Pancreas (tissue), 10 donors: ENCODE measurements at regions not wholly inside any gene's neighbourhood (a gene's known extent, or its start where the extent isn't known, plus 50 kb on each side); places are given as distances from the start of the nearest gene placed in this dataset.

ENCODE experiments used
- ATAC-seq, 4 donors: fragments of 200-7000 bp; cut with Tn5 transposase; one replicate each; pipeline versions ENCODE4 v1.8.0 to v1.9.1; 2020; ENCODE audit warnings: mild to moderate bottlenecking in 4 of 4, moderate library complexity in 4 of 4
- DNase-seq, 6 donors: peaks; one replicate each; pipeline ENCODE4 v3.0.0-alpha.2; 2020
- FAIRE-seq: peaks from 2 replicates; lab custom pipeline; 2012; peaks lifted over from hg19 to GRCh38; lab: Jason Lieb, UNC
- H3K27ac ChIP-seq, 4 donors: fragments of 200-600 bp; sonication (generic); 1 replicate in 3 of 4; 2 replicates in 1 of 4; pipeline versions ENCODE4 v1.5.0 to v1.8.0; 2020
- H3K27me3 ChIP-seq, 4 donors: fragments of 200-600 bp; one replicate each; pipeline ENCODE4 v1.8.0; 2021
- H3K36me3 ChIP-seq, 3 donors: fragments of 200-600 bp; sonication (generic) in 1 of 3; one replicate each; pipeline versions ENCODE4 v1.5.0 to v1.8.0; 2020 to 2021
- H3K4me1 ChIP-seq, 3 donors: fragments of 200-600 bp; one replicate each; pipeline ENCODE4 v1.8.0; 2021
- H3K4me3 ChIP-seq, 4 donors: fragments of 200-600 bp; sonication (generic) in 2 of 4; one replicate each; pipeline versions ENCODE4 v1.5.0 to v1.8.0; 2020 to 2021
- H3K9me3 ChIP-seq, 4 donors: fragments of 200-600 bp; one replicate each; pipeline ENCODE4 v1.8.0; 2021
- CTCF ChIP-seq, 4 donors: fragments of 200-600 bp; sonication (generic) in 3 of 4; IDR thresholded peaks; one replicate each; pipeline versions ENCODE4 v1.5.0 to v1.8.0; 2021; ENCODE audit warnings: antibody characterized with exemption in 4 of 4
- WGBS, 2 donors: extraction: QIAGEN DNeasy Blood & Tissue Kit; methylation state at CpG; one replicate each; pipeline ENCODE4 v1.1.7; 2013; 5-methylcytosine and 5-hydroxymethylcytosine counted together
- intact Hi-C, 3 donors: fragments of 100-400 bp; cut with DNase I; formaldehyde crosslinking; loops; one replicate each; pipeline versions ENCODE4 v1.11.1 to v1.14.2; 2022
- donor health status: healthy with polysubstance abuse.
- donor health status: DM: no; HTN: no; CAD: no; lungs with moderate emphysema.
- donor health status: DM: no; HTN: no; CAD: no.
- donor health status: control.
- donor health status: control.
- donor health status: Bipolar disorder and iron deficiency.
- donor health status: DM: yes; HTN: yes; CAD: no.
- donor health status: DM: no; HTN: no; CAD: no.
- donor health status: DM: no; HTN: no; CAD: no.
- donor health status: DM: yes; HTN: yes; CAD: no.

- WGBS, 2 donors, result 63 to 68% methylated on average over 21 of the region's 21 CpGs
- Histone ChIP-seq H3K4me3 (no peak overlapping the region), H3K36me3 (no peaks in the 10 kb centered on the region), H3K27me3 (no peaks in the 10 kb centered on the region), H3K27ac (no peak overlapping the region), H3K9me3 (no peaks in the 10 kb centered on the region), H3K4me1 (no peaks in the 10 kb centered on the region)
- ATAC-seq (no peak), FAIRE-seq (no peak), DNase-seq (no peak)
- intact Hi-C loops, result no loop called here
- TF ChIP-seq CTCF (IDR thresholded peaks at IDR 0.05), result no peak
These were observed 566.5 kb upstream of the B3GAT1 start for GRCh38 chr11:134978388-134979088.

- WGBS, 2 donors, result 58 to 65% methylated on average over 7 of the region's 7 CpGs
- Histone ChIP-seq H3K27ac (no peak overlapping the region), H3K9me3 (no peaks in the 10 kb centered on the region), H3K4me1 (no peaks in the 10 kb centered on the region), H3K27me3 (no peaks in the 10 kb centered on the region), H3K4me3 (no peak overlapping the region), H3K36me3 (no peaks in the 10 kb centered on the region)
- TF ChIP-seq CTCF (IDR thresholded peaks at IDR 0.05), result no peak
- no peak for FAIRE-seq
- no peak for ATAC-seq
- intact Hi-C loops, result no loop called here
- DNase-seq, result no peak
These were observed 564.5 kb upstream of the B3GAT1 start for GRCh38 chr11:134976551-134976950.

- H3K36me3 ChIP-seq, result no peaks in the 10 kb centered on the region
- no peaks in the 10 kb centered on the region for H3K27me3 ChIP-seq
- intact Hi-C loops, result no loop called here
- no peak for TF ChIP-seq CTCF (IDR thresholded peaks at IDR 0.05)
- no peaks in the 10 kb centered on the region for H3K9me3 ChIP-seq
- DNase-seq (no peak), FAIRE-seq (no peak), ATAC-seq (no peak)
- no peaks in the 10 kb centered on the region for H3K4me1 ChIP-seq
- WGBS, 2 donors, result 60 to 65% methylated on average over 9 of the region's 9 CpGs
- no peak overlapping the region for H3K27ac ChIP-seq
- H3K4me3 ChIP-seq, result no peak overlapping the region
These were observed 563.9 kb upstream of the B3GAT1 start for GRCh38 chr11:134975866-134976376.

GRCh38 chr11:134973801-134974200 is 561.8 kb upstream of the B3GAT1 start:
- Histone ChIP-seq H3K36me3 (no peaks in the 10 kb centered on the region), H3K27me3 (no peaks in the 10 kb centered on the region), H3K27ac (no peak overlapping the region), H3K9me3 (no peaks in the 10 kb centered on the region), H3K4me1 (no peaks in the 10 kb centered on the region), H3K4me3 (no peak overlapping the region)
- FAIRE-seq, result no peak
- no peak for DNase-seq
- ATAC-seq, result no peak
- WGBS, 2 donors, result 57 to 79% methylated on average over 5 of the region's 5 CpGs
- TF ChIP-seq CTCF (IDR thresholded peaks at IDR 0.05), result no peak
- intact Hi-C loops, result no loop called here

GRCh38 chr11:134971381-134971780 is 559.3 kb upstream of the B3GAT1 start:
- ATAC-seq (no peak), DNase-seq (no peak), FAIRE-seq (no peak)
- intact Hi-C loops, result no loop called here
- no peaks in the 10 kb centered on the region for H3K36me3 ChIP-seq
- H3K27me3 ChIP-seq, result peaks cover 0 to 6% (median 1%) of the 10 kb centered on the region in 4 donors
- whole genome bisulfite sequencing, 2 donors, result 69 to 77% methylated on average over 8 of the region's 8 CpGs
- no peaks in the 10 kb centered on the region for H3K9me3 ChIP-seq
- no peak for TF ChIP-seq CTCF (IDR thresholded peaks at IDR 0.05)
- no peak overlapping the region for H3K27ac ChIP-seq
- H3K4me3 ChIP-seq, result no peak overlapping the region
- no peaks in the 10 kb centered on the region for H3K4me1 ChIP-seq
